Calu3 (cell line): ENCODE measurements at regions not wholly inside any gene's neighbourhood (a gene's known extent, or its start where the extent isn't known, plus 50 kb on each side); places are given as distances from the start of the nearest gene placed in this dataset.

Experiments used
- BruUV-seq: library from RNA; stranded (reverse); fragments of 400-500 nt; replicated peaks from 2 replicates; lab custom pipeline; 2021; lab: Mats Ljungman, UMichigan
- CTCF ChIA-PET: fragments of 300-600 bp; sonication (Branson Sonifier 250); formaldehyde crosslinking; loops from one replicate; lab custom pipeline; 2022; ENCODE audit warnings: antibody characterized with exemption; lab: Charles Lee
- DNase-seq: peaks from one replicate; pipeline ENCODE4 v3.0.0; 2022
- H3K27ac Mint-ChIP-seq: one replicate; pipeline ENCODE4 v1.8.0; 2022; ENCODE audit warnings: mixed read lengths; ENCODE audit not compliant: unreplicated experiment
- H3K27me3 Mint-ChIP-seq: one replicate; pipeline ENCODE4 v1.8.0; 2022; ENCODE audit warnings: mixed read lengths; ENCODE audit not compliant: unreplicated experiment
- H3K36me3 Mint-ChIP-seq: one replicate; pipeline ENCODE4 v1.8.0; 2022; ENCODE audit warnings: mild to moderate bottlenecking, moderate library complexity, mixed read lengths; ENCODE audit not compliant: insufficient read depth, unreplicated experiment
- H3K4me1 Mint-ChIP-seq: one replicate; pipeline ENCODE4 v1.8.0; 2022; ENCODE audit warnings: mild to moderate bottlenecking, low read depth, mixed read lengths; ENCODE audit not compliant: unreplicated experiment
- H3K4me3 Mint-ChIP-seq: one replicate; pipeline ENCODE4 v1.8.0; 2022; ENCODE audit warnings: mild to moderate bottlenecking, low read depth, moderate library complexity, mixed read lengths; ENCODE audit not compliant: unreplicated experiment
- H3K9me3 Mint-ChIP-seq: one replicate; pipeline ENCODE4 v1.8.0; 2022; ENCODE audit warnings: low read depth, mixed read lengths; ENCODE audit not compliant: unreplicated experiment
- intact Hi-C: fragments of 100-400 bp; cut with micrococcal nuclease; formaldehyde crosslinking; loops from one replicate; pipeline ENCODE4 v1.10.0; 2022; ENCODE audit not compliant: unreplicated experiment
- TF ChIP-seq, protein P1 (sequence below): fragments of 200-600 bp; IDR thresholded peaks from one replicate; pipeline ENCODE4 v1.8.0; 2022; ENCODE audit warnings: antibody characterized with exemption; ENCODE audit not compliant: unreplicated experiment

DNA sequence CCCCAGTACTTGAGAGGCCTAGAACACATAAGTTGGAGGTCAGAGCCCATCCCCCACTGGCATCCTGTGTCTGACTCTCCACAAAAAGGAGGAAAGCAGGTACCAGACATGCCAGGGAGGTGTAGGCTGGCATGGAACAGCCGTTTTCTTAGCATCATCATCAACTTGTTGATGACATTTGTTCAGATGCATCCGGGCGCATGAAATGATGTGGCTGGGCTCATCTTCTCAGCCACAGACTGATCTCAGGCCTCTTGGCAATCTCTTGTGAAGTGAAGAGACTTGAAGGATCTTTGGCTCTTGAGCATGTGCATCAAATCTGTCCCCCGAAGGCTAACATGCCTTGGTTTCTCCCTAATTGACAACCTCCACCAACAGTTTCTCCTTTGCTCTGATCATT is 243.3 kb downstream of the TSN start:
- H3K27ac Mint-ChIP-seq, result no peak overlapping the region
- CTCF ChIA-PET, result no interaction called here
- BruUV-seq, result no TSS peak

DNA sequence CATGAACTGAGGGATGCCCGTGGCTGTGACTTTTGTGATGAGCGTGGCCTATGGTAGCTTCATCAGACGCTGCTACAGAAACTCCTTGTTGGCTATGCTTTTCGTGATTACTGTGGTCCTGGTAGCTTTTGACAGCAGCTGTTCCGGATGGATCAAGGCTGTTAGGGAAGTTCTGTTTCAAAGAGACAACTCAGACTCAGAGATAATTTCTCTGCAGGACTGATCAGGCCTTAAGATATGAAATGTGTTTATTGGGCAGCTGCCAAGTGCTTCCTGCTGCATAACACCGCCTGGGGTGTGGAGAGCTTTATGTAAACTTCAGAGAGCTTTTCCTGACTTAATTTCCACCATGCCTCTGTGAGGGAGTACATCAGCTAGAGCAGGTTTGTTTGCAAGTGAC is 243.8 kb downstream of the TSN start:
- Mint-ChIP-seq H3K4me1 (no peaks in the 10 kb centered on the region), H3K27me3 (peaks cover 75% of the 10 kb centered on the region), H3K4me3 (no peak overlapping the region), H3K36me3 (no peaks in the 10 kb centered on the region), H3K9me3 (no peaks in the 10 kb centered on the region), H3K27ac (no peak overlapping the region)
- TF ChIP-seq, protein P1, sequence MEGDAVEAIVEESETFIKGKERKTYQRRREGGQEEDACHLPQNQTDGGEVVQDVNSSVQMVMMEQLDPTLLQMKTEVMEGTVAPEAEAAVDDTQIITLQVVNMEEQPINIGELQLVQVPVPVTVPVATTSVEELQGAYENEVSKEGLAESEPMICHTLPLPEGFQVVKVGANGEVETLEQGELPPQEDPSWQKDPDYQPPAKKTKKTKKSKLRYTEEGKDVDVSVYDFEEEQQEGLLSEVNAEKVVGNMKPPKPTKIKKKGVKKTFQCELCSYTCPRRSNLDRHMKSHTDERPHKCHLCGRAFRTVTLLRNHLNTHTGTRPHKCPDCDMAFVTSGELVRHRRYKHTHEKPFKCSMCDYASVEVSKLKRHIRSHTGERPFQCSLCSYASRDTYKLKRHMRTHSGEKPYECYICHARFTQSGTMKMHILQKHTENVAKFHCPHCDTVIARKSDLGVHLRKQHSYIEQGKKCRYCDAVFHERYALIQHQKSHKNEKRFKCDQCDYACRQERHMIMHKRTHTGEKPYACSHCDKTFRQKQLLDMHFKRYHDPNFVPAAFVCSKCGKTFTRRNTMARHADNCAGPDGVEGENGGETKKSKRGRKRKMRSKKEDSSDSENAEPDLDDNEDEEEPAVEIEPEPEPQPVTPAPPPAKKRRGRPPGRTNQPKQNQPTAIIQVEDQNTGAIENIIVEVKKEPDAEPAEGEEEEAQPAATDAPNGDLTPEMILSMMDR, result no peak
- DNase-seq, result no peak
- intact Hi-C loops, result no loop called here
- BruUV-seq, result no TSS peak
- CTCF ChIA-PET, result no interaction called here

More for the DNA sequence above, 243.3 kb downstream of the TSN start:
- TF ChIP-seq, protein P1, result no peak
- H3K27me3 Mint-ChIP-seq, result peaks cover 79% of the 10 kb centered on the region
- H3K4me1 Mint-ChIP-seq, result no peaks in the 10 kb centered on the region
- H3K36me3 Mint-ChIP-seq, result no peaks in the 10 kb centered on the region
- intact Hi-C loops, result no loop called here
- DNase-seq, result no peak
- no peaks in the 10 kb centered on the region for H3K9me3 Mint-ChIP-seq
- H3K4me3 Mint-ChIP-seq, result no peak overlapping the region

DNA sequence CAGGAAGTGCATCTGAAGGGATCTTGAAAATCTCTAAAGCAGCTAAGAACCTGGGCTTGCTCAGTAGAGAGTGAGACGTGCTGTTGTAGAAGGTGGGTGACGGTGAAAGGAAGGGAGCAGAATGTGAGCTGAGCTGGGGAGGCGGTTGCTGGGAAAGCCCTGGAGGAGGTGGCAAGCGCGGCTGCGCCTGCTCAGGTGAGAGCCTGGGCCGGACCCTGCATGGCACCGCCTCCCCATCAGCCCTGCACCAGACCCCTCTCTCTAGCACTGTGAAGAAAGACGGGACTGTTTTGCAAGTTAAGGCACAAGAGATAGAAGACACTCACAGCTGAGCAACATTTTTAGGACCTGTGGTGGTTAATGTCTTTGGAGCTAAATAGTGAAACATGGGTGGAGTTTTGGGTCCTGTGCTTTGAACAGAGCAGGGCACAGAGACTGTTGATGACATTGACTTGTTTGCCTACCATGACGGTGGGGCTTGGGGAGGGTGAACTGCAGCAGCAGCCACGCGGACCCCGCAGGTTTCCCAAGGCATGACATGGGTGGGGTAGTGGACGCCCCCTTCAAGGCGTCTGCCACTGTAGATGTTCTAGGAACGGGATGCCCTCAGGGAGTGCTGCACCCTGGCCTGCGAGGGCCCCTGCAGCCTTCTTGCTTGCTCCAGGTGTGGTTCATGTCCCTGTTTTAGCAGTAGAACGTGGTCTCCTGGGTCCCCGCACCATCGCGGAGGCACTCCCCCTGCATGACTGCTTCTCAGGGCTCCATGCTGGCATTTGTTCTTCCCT is 245.3 kb downstream of the TSN start:
- intact Hi-C loops, result no loop called here
- Mint-ChIP-seq H3K4me3 (no peak overlapping the region), H3K36me3 (no peaks in the 10 kb centered on the region), H3K9me3 (no peaks in the 10 kb centered on the region), H3K27me3 (peaks cover 66% of the 10 kb centered on the region), H3K27ac (no peak overlapping the region), H3K4me1 (no peaks in the 10 kb centered on the region)
- CTCF ChIA-PET, result no interaction called here
- no TSS peak for BruUV-seq
- DNase-seq, result no peak
- TF ChIP-seq, protein P1, result no peak

DNA sequence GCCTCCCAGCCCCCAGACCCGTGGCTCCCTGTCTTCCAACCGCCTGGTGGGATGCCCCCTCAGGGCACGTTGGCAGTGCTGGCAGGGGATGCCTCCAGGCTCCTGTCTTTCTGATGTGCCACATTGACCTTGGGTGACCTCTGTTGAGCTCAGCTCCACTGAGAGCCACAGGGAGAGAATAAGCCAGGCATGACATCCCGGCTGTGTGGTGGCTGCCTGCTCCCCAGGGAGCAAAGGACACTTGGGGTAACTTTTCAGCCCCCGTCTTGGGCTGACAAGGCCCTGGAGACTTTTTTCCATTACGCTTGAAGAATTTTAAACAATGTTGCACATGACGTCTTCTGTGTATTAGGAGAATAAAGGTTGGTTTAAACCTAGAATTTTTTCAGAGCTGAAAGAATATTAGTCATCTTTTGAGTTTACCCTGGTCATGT is 246.0 kb downstream of the TSN start:
- no TSS peak for BruUV-seq
- intact Hi-C loops, result no loop called here
- Mint-ChIP-seq H3K27ac (no peak overlapping the region), H3K36me3 (no peaks in the 10 kb centered on the region), H3K9me3 (no peaks in the 10 kb centered on the region), H3K4me3 (no peak overlapping the region), H3K27me3 (peaks cover 66% of the 10 kb centered on the region), H3K4me1 (no peaks in the 10 kb centered on the region)
- TF ChIP-seq, protein P1, result no peak
- no peak for DNase-seq
- CTCF ChIA-PET, result interaction anchor here (0.7 kb wide), 1 partner anchor 9 kb away, joined by 5 read pairs; no protein-coding TSS in a partner anchor
